HUES48 (cell line): ENCODE measurements at regions not wholly inside any gene's neighbourhood (a gene's known extent, or its start where the extent isn't known, plus 50 kb on each side); places are given as distances from the start of the nearest gene placed in this dataset.

Source experiments
- H3K27ac ChIP-seq: one replicate; pipeline ENCODE4 v1.7.0; 2013; ENCODE audit warnings: low read depth, low read length, inconsistent platforms
- H3K27me3 ChIP-seq: 2 replicates; pipeline ENCODE4 v1.6.1; 2013; ENCODE audit warnings: mild to moderate bottlenecking, low read length; ENCODE audit not compliant: control insufficient read depth, insufficient read depth
- H3K36me3 ChIP-seq: 2 replicates; pipeline ENCODE4 v1.6.1; 2013; ENCODE audit warnings: low read length; ENCODE audit not compliant: control insufficient read depth, insufficient read depth
- H3K4me1 ChIP-seq: 2 replicates; pipeline ENCODE4 v1.6.1; 2013; ENCODE audit warnings: mild to moderate bottlenecking, low read length; ENCODE audit not compliant: control insufficient read depth, insufficient read depth
- H3K4me3 ChIP-seq: 2 replicates; pipeline ENCODE4 v1.5.1; 2013; ENCODE audit warnings: mild to moderate bottlenecking, low read depth, low read length
- H3K9ac ChIP-seq: 2 replicates; pipeline ENCODE4 v1.6.1; 2013; ENCODE audit warnings: mild to moderate bottlenecking, low read depth, low read length, moderate library complexity
- H3K9me3 ChIP-seq: 2 replicates; pipeline ENCODE4 v1.6.1; 2013; ENCODE audit warnings: low read length; ENCODE audit not compliant: control insufficient read depth, insufficient read depth

DNA sequence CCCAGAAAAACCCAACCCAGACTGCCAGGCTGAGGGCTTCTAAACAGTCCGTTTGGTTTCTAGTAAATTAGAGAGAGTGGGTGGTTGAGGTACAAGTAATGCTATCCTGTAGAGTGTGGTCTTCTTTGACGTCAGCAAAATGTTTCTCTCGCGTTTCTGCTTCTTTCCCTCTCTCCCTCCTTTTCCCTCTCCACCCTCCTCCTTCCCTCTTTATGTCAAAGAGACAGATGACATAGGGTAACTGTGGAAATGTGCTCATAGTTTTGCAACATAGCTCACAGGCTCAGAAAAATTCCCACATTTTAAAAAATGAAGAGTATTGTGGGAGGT, 158.3 kb downstream of the TOMM20 start:
- H3K9me3 ChIP-seq = no peaks in the 10 kb centered on the region
- H3K9ac ChIP-seq = no peak overlapping the region
- H3K4me3 ChIP-seq = 0 out of 2 replicates have a peak overlapping the region, but pooled peaks have one; percentile 18
- H3K27me3 ChIP-seq = peaks cover 8% of the 10 kb centered on the region; the same call in 1 of the 2 replicates
- peaks cover 35% of the 10 kb centered on the region for H3K4me1 ChIP-seq
- peak overlapping the region; percentile 84 for H3K27ac ChIP-seq
- H3K36me3 ChIP-seq = no peaks in the 10 kb centered on the region

GRCh38 chr1:234969581-234970400, 158.8 kb downstream of the TOMM20 start:
- no peak overlapping the region for H3K9ac ChIP-seq
- no peaks in the 10 kb centered on the region for H3K36me3 ChIP-seq
- peaks cover 8% of the 10 kb centered on the region; the same call in 1 of the 2 replicates for H3K27me3 ChIP-seq
- peaks cover 35% of the 10 kb centered on the region for H3K4me1 ChIP-seq
- H3K27ac ChIP-seq = peak overlapping the region; percentile 84
- peak overlapping the region; percentile 28; the same call in 1 of the 2 replicates for H3K4me3 ChIP-seq
- no peaks in the 10 kb centered on the region for H3K9me3 ChIP-seq

- no peaks in the 10 kb centered on the region for H3K36me3 ChIP-seq
- H3K4me3 ChIP-seq = no peak overlapping the region
- H3K27ac ChIP-seq = no peak overlapping the region
- no peaks in the 10 kb centered on the region for H3K9me3 ChIP-seq
- H3K4me1 ChIP-seq = peaks cover 35% of the 10 kb centered on the region
- peaks cover 8% of the 10 kb centered on the region; the same call in 1 of the 2 replicates for H3K27me3 ChIP-seq
- H3K9ac ChIP-seq = no peak overlapping the region
These were observed 159.6 kb downstream of the TOMM20 start for GRCh38 chr1:234969011-234969441.

DNA sequence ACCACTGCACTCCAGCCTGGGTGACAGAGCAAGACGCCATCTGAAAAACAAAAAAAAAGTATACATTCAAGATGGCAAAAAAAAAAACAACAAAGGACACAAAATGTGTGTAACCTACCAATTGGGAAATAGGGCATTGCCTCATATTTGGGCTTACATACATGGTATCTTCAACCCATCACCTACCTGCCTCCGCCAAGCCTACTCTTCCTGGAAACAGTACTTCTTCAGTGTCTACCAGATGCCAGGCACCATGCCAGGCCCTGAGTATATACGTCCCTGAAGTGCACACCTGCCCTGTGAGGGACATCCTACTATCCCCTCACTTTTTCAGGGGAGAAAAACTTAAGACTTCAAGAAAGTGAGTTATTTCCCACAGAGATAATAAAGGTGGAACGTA, 160.2 kb downstream of the TOMM20 start:
- Histone ChIP-seq H3K9me3 (no peaks in the 10 kb centered on the region), H3K27me3 (peaks cover 8% of the 10 kb centered on the region; the same call in 1 of the 2 replicates), H3K4me1 (peaks cover 35% of the 10 kb centered on the region), H3K4me3 (no peak overlapping the region), H3K9ac (no peak overlapping the region), H3K27ac (no peak overlapping the region), H3K36me3 (no peaks in the 10 kb centered on the region)

- no peak overlapping the region for H3K4me3 ChIP-seq
- H3K36me3 ChIP-seq = no peaks in the 10 kb centered on the region
- H3K4me1 ChIP-seq = peaks cover 26% of the 10 kb centered on the region
- H3K9me3 ChIP-seq = no peaks in the 10 kb centered on the region
- no peak overlapping the region for H3K9ac ChIP-seq
- H3K27me3 ChIP-seq = peaks cover 8% of the 10 kb centered on the region; the same call in 1 of the 2 replicates
- no peak overlapping the region for H3K27ac ChIP-seq
These were observed 161.5 kb downstream of the TOMM20 start for GRCh38 chr1:234967121-234967520.

DNA sequence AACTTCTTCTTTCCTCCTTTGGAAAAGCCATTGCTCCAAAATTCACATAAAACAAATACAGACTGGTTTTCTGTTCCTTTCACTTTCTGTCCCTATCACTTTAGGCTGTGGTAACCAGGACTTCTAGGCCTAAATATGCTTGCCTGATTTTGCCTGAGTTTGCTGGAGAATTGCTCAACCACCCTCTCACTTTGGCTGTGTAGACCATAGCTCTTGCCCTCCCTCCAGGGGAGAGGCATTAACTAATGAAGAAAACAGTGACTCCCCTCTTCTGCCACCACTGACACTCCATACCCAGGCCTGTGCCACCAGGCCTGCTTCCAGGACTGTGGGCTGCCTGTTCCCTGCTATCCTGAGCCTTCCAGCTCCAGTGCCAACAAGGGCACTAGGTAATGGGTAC, 163.5 kb downstream of the TOMM20 start:
- Histone ChIP-seq H3K9ac (no peak overlapping the region), H3K36me3 (no peaks in the 10 kb centered on the region), H3K27ac (no peak overlapping the region), H3K27me3 (peaks cover 8% of the 10 kb centered on the region; the same call in 1 of the 2 replicates), H3K9me3 (no peaks in the 10 kb centered on the region), H3K4me3 (no peak overlapping the region), H3K4me1 (peaks cover 7% of the 10 kb centered on the region)

DNA sequence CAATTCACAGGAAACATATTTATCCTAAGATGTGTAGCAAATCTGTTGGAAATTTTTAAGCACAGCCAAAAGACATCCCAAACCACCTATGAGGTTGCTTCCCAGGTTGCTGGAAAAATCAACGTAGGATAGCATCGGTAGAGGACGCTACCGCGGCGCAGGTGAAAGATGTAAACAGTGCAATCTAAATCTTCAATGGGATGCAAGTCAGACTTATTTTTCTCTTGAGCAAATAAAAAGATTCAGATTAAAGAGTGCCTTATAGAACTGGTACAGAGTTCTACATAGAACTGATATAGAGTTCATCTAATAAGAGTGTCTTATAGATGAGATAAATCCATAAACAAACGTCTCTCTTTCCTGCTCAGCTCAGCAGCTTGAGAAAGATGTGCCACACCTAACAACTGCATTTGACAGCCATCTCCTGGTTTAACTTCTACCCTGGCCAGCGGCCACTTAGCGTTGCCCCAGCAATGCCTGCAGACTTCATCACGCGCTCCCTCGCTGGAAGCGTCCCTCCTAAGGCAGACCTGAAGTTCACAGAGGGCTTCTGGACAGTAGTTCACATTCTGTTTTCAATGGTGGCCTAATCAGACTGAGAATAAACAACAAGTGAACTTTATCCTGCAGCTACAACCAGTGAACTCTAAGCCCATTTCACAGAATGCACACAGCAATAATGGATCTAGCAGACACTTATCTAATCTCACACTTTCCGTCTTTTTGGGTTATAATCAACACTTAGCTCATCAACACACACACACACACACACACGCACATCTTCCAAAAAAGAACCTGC, 164.5 kb downstream of the TOMM20 start:
- Histone ChIP-seq H3K4me3 (no peak overlapping the region), H3K27ac (no peak overlapping the region), H3K4me1 (peaks cover 2% of the 10 kb centered on the region), H3K9ac (no peak overlapping the region), H3K27me3 (peaks cover 8% of the 10 kb centered on the region; the same call in 1 of the 2 replicates), H3K9me3 (no peaks in the 10 kb centered on the region), H3K36me3 (no peaks in the 10 kb centered on the region)

DNA sequence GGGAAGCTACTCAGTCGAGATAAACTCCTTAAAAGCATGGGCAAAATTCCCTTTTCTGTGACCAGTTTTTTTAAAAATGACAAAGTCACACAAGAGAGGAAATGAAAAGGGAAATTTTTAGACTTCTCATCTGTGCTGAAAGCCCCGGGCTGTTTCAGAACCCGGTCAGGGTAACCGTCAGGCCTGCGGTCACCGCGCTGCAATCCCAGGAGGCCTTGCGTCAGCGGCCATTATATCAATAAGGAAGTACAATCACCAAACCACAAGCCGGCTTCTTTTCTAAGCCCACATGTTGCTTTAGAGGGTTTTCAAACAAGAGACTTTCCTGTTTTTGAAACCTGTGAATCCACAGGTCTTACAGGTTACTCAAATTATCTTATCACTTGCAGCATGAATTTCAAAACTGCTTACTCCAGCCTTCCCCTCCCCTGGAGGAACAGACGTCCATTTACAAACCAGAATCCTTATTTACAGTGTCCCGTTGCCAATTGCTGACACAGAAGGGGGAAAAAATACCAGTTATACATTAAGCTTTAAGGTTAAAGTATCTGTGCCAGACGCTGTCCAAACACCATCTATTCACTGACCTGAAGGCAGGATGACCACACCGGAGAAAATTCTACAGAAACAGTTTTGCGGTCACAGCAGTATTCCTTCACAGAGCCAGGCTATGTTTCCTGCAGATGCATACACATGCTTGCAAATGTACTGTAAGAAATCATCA, 165.3 kb downstream of the TOMM20 start:
- no peak overlapping the region for H3K9ac ChIP-seq
- H3K9me3 ChIP-seq = no peaks in the 10 kb centered on the region
- 0 out of 2 replicates have a peak, but pooled peaks cover under 1% of the 10 kb centered on the region for H3K27me3 ChIP-seq
- no peak overlapping the region for H3K4me3 ChIP-seq
- no peaks in the 10 kb centered on the region for H3K36me3 ChIP-seq
- peak overlapping the region; percentile 27 for H3K27ac ChIP-seq
- peaks cover 3% of the 10 kb centered on the region; the same call in 1 of the 2 replicates for H3K4me1 ChIP-seq

- H3K36me3 ChIP-seq = no peaks in the 10 kb centered on the region
- H3K27ac ChIP-seq = peak overlapping the region; percentile 23
- H3K9ac ChIP-seq = no peak overlapping the region
- peaks cover 10% of the 10 kb centered on the region for H3K4me1 ChIP-seq
- no peaks in the 10 kb centered on the region for H3K9me3 ChIP-seq
- H3K27me3 ChIP-seq = no peaks in the 10 kb centered on the region
- H3K4me3 ChIP-seq = no peak overlapping the region
These were observed 166.2 kb downstream of the TOMM20 start for GRCh38 chr1:234962340-234962989.
